Gastroesophageal sphincter (tissue), 4 donors: ENCODE measurements at regions not wholly inside any gene's neighbourhood (a gene's known extent, or its start where the extent isn't known, plus 50 kb on each side); places are given as distances from the start of the nearest gene placed in this dataset.

ENCODE experiments used
- ATAC-seq: fragments of 150-250 bp; one replicate; pipeline ENCODE4 v1.9.1; 2016; ENCODE audit warnings: mild to moderate bottlenecking, moderate library complexity
- H3K27ac ChIP-seq, 4 donors: fragments of 200-600 bp; sonication (generic) in 3 of 4; 1 replicate in 3 of 4; 2 replicates in 1 of 4; pipeline ENCODE4 v1.5.1; 2016 to 2019
- H3K27me3 ChIP-seq: fragments of 200-600 bp; sonication (generic); one replicate; pipeline ENCODE4 v1.5.1; 2019
- H3K36me3 ChIP-seq, 2 donors: fragments of 200-600 bp; sonication (generic); one replicate each; pipeline ENCODE4 v1.5.1; 2019; ENCODE audit warnings: control low read depth in 1 of 2
- H3K4me1 ChIP-seq, 3 donors: fragments of 200-600 bp; sonication (generic); 1 replicate in 2 of 3; 2 replicates in 1 of 3; pipeline ENCODE4 v1.5.1; 2016 to 2019; ENCODE audit warnings: control low read depth in 2 of 3
- H3K4me3 ChIP-seq, 2 donors: fragments of 200-600 bp; sonication (generic); one replicate each; pipeline ENCODE4 v1.5.1; 2019; ENCODE audit warnings: mild to moderate bottlenecking in 1 of 2, moderate library complexity in 1 of 2
- H3K9me3 ChIP-seq, 3 donors: fragments of 200-600 bp; sonication (generic); one replicate each; pipeline ENCODE4 v1.5.1; 2017 to 2019; ENCODE audit warnings: control low read depth in 2 of 3
- CTCF ChIP-seq, 4 experiments: fragments of 200-600 bp in 2 of 4; fragments of 450-650 bp in 2 of 4; sonication (generic) in 1 of 4; IDR thresholded peaks; one replicate each; pipeline ENCODE4 v1.5.1; 2017 to 2019; ENCODE audit warnings: antibody characterized with exemption in 4 of 4, mild to moderate bottlenecking in 2 of 4, moderate library complexity in 2 of 4
- EP300 ChIP-seq: sonication (generic); formaldehyde crosslinking; IDR thresholded peaks from one replicate; pipeline ENCODE4 v1.6.1; 2017; ENCODE audit warnings: antibody characterized with exemption, mild to moderate bottlenecking
- POLR2A ChIP-seq, 2 donors: fragments of 450-650 bp; IDR thresholded peaks; one replicate each; pipeline ENCODE4 v1.6.1; 2017; ENCODE audit warnings: antibody characterized with exemption in 2 of 2, mild to moderate bottlenecking in 2 of 2, moderate library complexity in 1 of 2
- POLR2AphosphoS5 ChIP-seq: sonication (generic); formaldehyde crosslinking; IDR thresholded peaks from one replicate; pipeline ENCODE4 v1.6.1; 2017; ENCODE audit warnings: antibody characterized with exemption
- WGBS, 2 donors: methylation state at CpG; one replicate each; pipeline ENCODE4 v1.1.5; 2018; ENCODE audit warnings: low coverage in 1 of 2; 5-methylcytosine and 5-hydroxymethylcytosine counted together

- Histone ChIP-seq H3K9me3 (no peaks in the 10 kb centered on the region), H3K27me3 (no peaks in the 10 kb centered on the region), H3K36me3 (no peaks in the 10 kb centered on the region), H3K27ac (no peak overlapping the region), H3K4me3 (no peak overlapping the region), H3K4me1 (no peaks in the 10 kb centered on the region)
- WGBS, 2 donors = 31 to 78% methylated on average over 4 to 6 of the region's 7 CpGs
- TF ChIP-seq POLR2AphosphoS5 = no peak
- no peak for TF ChIP-seq EP300
- TF ChIP-seq CTCF (IDR thresholded peaks at IDR 0.05) = no peak
- no peak for TF ChIP-seq POLR2A (IDR thresholded peaks at IDR 0.05)
- no peak for ATAC-seq
Observed at GRCh38 chr1:194069168-194069830, 882.9 kb upstream of the B3GALT2 start.

- H3K27ac ChIP-seq = no peak overlapping the region
Observed at GRCh38 chr1:194068446-194069167, 882.2 kb upstream of the B3GALT2 start.

GRCh38 chr1:194067772-194068171, 881.4 kb upstream of the B3GALT2 start:
- 36 to 100% methylated on average over 2 of the region's 2 CpGs for WGBS, 2 donors
- Histone ChIP-seq H3K27me3 (no peaks in the 10 kb centered on the region), H3K4me1 (no peaks in the 10 kb centered on the region), H3K9me3 (no peaks in the 10 kb centered on the region), H3K4me3 (no peak overlapping the region), H3K27ac (no peak overlapping the region), H3K36me3 (no peaks in the 10 kb centered on the region)
- no peak for ATAC-seq
- TF ChIP-seq CTCF (IDR thresholded peaks at IDR 0.05) (no peak), POLR2AphosphoS5 (no peak), POLR2A (IDR thresholded peaks at IDR 0.05) (no peak), EP300 (no peak)

More at GRCh38 chr1:194068446-194069167, 882.2 kb upstream of the B3GALT2 start:
- no peak for TF ChIP-seq CTCF (IDR thresholded peaks at IDR 0.05)
- no peak for TF ChIP-seq POLR2A (IDR thresholded peaks at IDR 0.05)
- no peak for TF ChIP-seq POLR2AphosphoS5
- no peak for TF ChIP-seq EP300
- Histone ChIP-seq H3K27me3 (no peaks in the 10 kb centered on the region), H3K4me1 (no peaks in the 10 kb centered on the region), H3K9me3 (no peaks in the 10 kb centered on the region), H3K4me3 (no peak overlapping the region), H3K36me3 (no peaks in the 10 kb centered on the region)
- ATAC-seq = no peak
- whole genome bisulfite sequencing, 2 donors = 47 to 75% methylated on average over 5 of the region's 5 CpGs

- no peak for ATAC-seq
- WGBS, 2 donors = 79 to 100% methylated on average over 1 to 2 of the region's 2 CpGs
- Histone ChIP-seq H3K36me3 (no peaks in the 10 kb centered on the region), H3K9me3 (no peaks in the 10 kb centered on the region), H3K4me1 (no peaks in the 10 kb centered on the region), H3K27ac (no peak overlapping the region), H3K27me3 (no peaks in the 10 kb centered on the region), H3K4me3 (no peak overlapping the region)
- TF ChIP-seq EP300 (no peak), POLR2A (IDR thresholded peaks at IDR 0.05) (no peak), CTCF (IDR thresholded peaks at IDR 0.05) (no peak), POLR2AphosphoS5 (no peak)
Observed at GRCh38 chr1:194062962-194063361, 876.5 kb upstream of the B3GALT2 start.

GRCh38 chr1:194062526-194062925, 876.1 kb upstream of the B3GALT2 start:
- no peaks in the 10 kb centered on the region for H3K36me3 ChIP-seq
- no peak for ATAC-seq
- no peaks in the 10 kb centered on the region for H3K27me3 ChIP-seq
- H3K9me3 ChIP-seq = no peaks in the 10 kb centered on the region
- H3K27ac ChIP-seq = no peak overlapping the region
- no peak for TF ChIP-seq POLR2A (IDR thresholded peaks at IDR 0.05)
- TF ChIP-seq EP300 = no peak
- TF ChIP-seq CTCF (IDR thresholded peaks at IDR 0.05) = no peak
- no peak for TF ChIP-seq POLR2AphosphoS5
- WGBS, 2 donors = 100% methylated on average over 1 of the region's 1 CpG
- no peak overlapping the region for H3K4me3 ChIP-seq
- no peaks in the 10 kb centered on the region for H3K4me1 ChIP-seq
